HepG2 (cell line): ENCODE measurements at regions not wholly inside any gene's neighbourhood (a gene's known extent, or its start where the extent isn't known, plus 50 kb on each side); places are given as distances from the start of the nearest gene placed in this dataset.

Experiments used
- ATAC-seq: fragments of 200-7000 bp; cut with Tn5 transposase; 3 replicates; pipeline ENCODE4 v1.9.1; 2020; ENCODE audit warnings: mild to moderate bottlenecking, moderate library complexity
- BruUV-seq: library from RNA; stranded (reverse); fragments of 400-500 nt; replicated peaks from 2 replicates; lab custom pipeline; 2021; lab: Mats Ljungman, UMichigan
- CTCF ChIA-PET: fragments of 300-600 bp; formaldehyde crosslinking; extraction: SDS; loops from one replicate; lab custom pipeline; 2021; ENCODE audit warnings: low total read pairs, inconsistent platforms, low intra/inter-chr PET ratio; lab: Yijun Ruan, JAX
- POLR2A ChIA-PET: fragments of 350-600 bp; sonication (Branson Sonifier 250); formaldehyde crosslinking; loops from one replicate; lab custom pipeline; 2020; ENCODE audit warnings: antibody characterized with exemption, inconsistent platforms; lab: Yijun Ruan, JAX
- DNase-seq: peaks from one replicate; pipeline ENCODE4 v3.0.0-alpha.2; 2015; ENCODE audit warnings: low spot score
- FAIRE-seq: peaks from 3 replicates; lab custom pipeline; 2011; peaks lifted over from hg19 to GRCh38; lab: Jason Lieb, UNC
- H2AFZ ChIP-seq: one replicate; pipeline ENCODE4 v1.6.1; 2011; ENCODE audit warnings: low read length, inconsistent platforms
- H3K27ac ChIP-seq: fragments of 300-600 bp; 3 replicates; pipeline ENCODE4 v1.8.0; 2011; ENCODE audit warnings: mixed run types, mild to moderate bottlenecking, mixed read lengths, low read length, inconsistent platforms; ENCODE audit not compliant: insufficient read depth; ENCODE audit errors: extremely low read length
- H3K27me3 ChIP-seq, 2 experiments: fragments of 200-600 bp in 1 of 2; 2 replicates in 1 of 2; 3 replicates in 1 of 2; pipeline versions ENCODE4 v1.6.0 to v1.8.0; 2011; ENCODE audit warnings: low read length in 2 of 2, mild to moderate bottlenecking in 2 of 2, moderate library complexity in 2 of 2, inconsistent platforms in 1 of 2; ENCODE audit not compliant: insufficient read depth in 2 of 2, control insufficient read depth in 1 of 2
- H3K36me3 ChIP-seq, 2 experiments: fragments of 200-600 bp in 1 of 2; replicated peaks in 1 of 2; 2 replicates in 1 of 2; 3 replicates in 1 of 2; pipeline versions ENCODE4 v1.5.1 to v1.8.0; 2011; ENCODE audit warnings: low read length in 2 of 2, inconsistent platforms in 1 of 2; ENCODE audit not compliant: insufficient read depth in 2 of 2, control insufficient read depth in 1 of 2
- H3K4me1 ChIP-seq: 2 replicates; pipeline ENCODE4 v1.5.1; 2012; ENCODE audit warnings: low read length, inconsistent platforms; ENCODE audit not compliant: insufficient read depth
- H3K4me2 ChIP-seq: 2 replicates; pipeline ENCODE4 v1.6.0; 2011; ENCODE audit warnings: low read depth, low read length, inconsistent platforms
- H3K4me3 ChIP-seq, 3 experiments: fragments of 200-600 bp in 1 of 3; sonication (generic), shearing (Covaris generic) in 1 of 3; replicated peaks in 1 of 3; 2 replicates each; pipeline ENCODE4 v1.5.1; 2011 to 2016; ENCODE audit warnings: low read length in 3 of 3, inconsistent platforms in 2 of 3, low read depth in 2 of 3, mild to moderate bottlenecking in 2 of 3, control low read depth in 1 of 3, mixed read lengths in 1 of 3; ENCODE audit not compliant: insufficient read depth in 1 of 3
- H3K79me2 ChIP-seq: one replicate; pipeline ENCODE4 v1.6.1; 2011; ENCODE audit warnings: low read length, inconsistent platforms; ENCODE audit not compliant: insufficient read depth
- H3K9ac ChIP-seq: 2 replicates; pipeline ENCODE4 v1.6.0; 2011; ENCODE audit warnings: mild to moderate bottlenecking, low read depth, low read length, inconsistent platforms; ENCODE audit not compliant: insufficient read depth
- H3K9me3 ChIP-seq: 2 replicates; pipeline ENCODE4 v1.5.1; 2012; ENCODE audit warnings: mild to moderate bottlenecking, low read length
- H4K20me1 ChIP-seq: 2 replicates; pipeline ENCODE4 v1.6.0; 2011; ENCODE audit warnings: inconsistent platforms, mild to moderate bottlenecking, low read length, moderate library complexity; ENCODE audit not compliant: insufficient read depth
- FOXP1 ChIP-seq, 2 experiments: fragments of 450-650 bp in 1 of 2; IDR thresholded peaks; 2 replicates each; pipeline ENCODE4 v1.6.1; 2017 to 2018; ENCODE audit warnings: antibody characterized with exemption in 1 of 2
- GATA4 ChIP-seq: sonication (generic); IDR thresholded peaks from 2 replicates; pipeline ENCODE4 v1.6.1; 2016; ENCODE audit warnings: antibody characterized with exemption, low read depth, borderline replicate concordance
- HNRNPH1 ChIP-seq: fragments of 200-400 bp; formaldehyde crosslinking; optimal IDR thresholded peaks from 2 replicates; pipeline ENCODE3; 2017; ENCODE audit warnings: mild to moderate bottlenecking, low read depth, low read length
- KAT8 ChIP-seq: IDR thresholded peaks from 2 replicates; pipeline ENCODE4 v1.6.1; 2016; ENCODE audit warnings: missing genetic modification reagents, missing compliant biosample characterization
- NFKB2 ChIP-seq: sonication (generic); formaldehyde crosslinking; IDR thresholded peaks from 2 replicates; pipeline ENCODE4 v1.4.0; 2020; ENCODE audit warnings: missing genetic modification reagents, borderline replicate concordance
- PCBP2 ChIP-seq: fragments of 200-400 bp; formaldehyde crosslinking; optimal IDR thresholded peaks from 2 replicates; pipeline ENCODE3; 2018; ENCODE audit warnings: low read length, low read depth; ENCODE audit not compliant: poor library complexity, severe bottlenecking
- SPEN ChIP-seq: sonication (generic); formaldehyde crosslinking; IDR thresholded peaks from 2 replicates; pipeline ENCODE4 v1.5.1; 2020; ENCODE audit warnings: low read depth, mild to moderate bottlenecking, missing genetic modification reagents
- STAG1 ChIP-seq: sonication (generic); formaldehyde crosslinking; IDR thresholded peaks from 2 replicates; pipeline ENCODE4 v1.4.0; 2020; ENCODE audit warnings: missing genetic modification reagents
- THAP9 ChIP-seq: sonication (generic); formaldehyde crosslinking; IDR thresholded peaks from 2 replicates; pipeline ENCODE4; 2020; ENCODE audit warnings: missing genetic modification reagents, mild to moderate bottlenecking, borderline replicate concordance
- ZNF552 ChIP-seq: sonication (generic); formaldehyde crosslinking; IDR thresholded peaks from 2 replicates; pipeline ENCODE4 v1.9.0; 2022; ENCODE audit warnings: missing genetic modification reagents, mild to moderate bottlenecking, borderline replicate concordance
- ZNF670 ChIP-seq: sonication (generic); formaldehyde crosslinking; IDR thresholded peaks from 2 replicates; pipeline ENCODE4 v1.8.0; 2022; ENCODE audit warnings: mild to moderate bottlenecking, missing genetic modification reagents, borderline replicate concordance
- WGBS: methylation state at CpG from one replicate; pipeline ENCODE4 v1.1.6; 2017; ENCODE audit warnings: low lambda C conversion rate; 5-methylcytosine and 5-hydroxymethylcytosine counted together
- in situ Hi-C: cut with HindIII; loops from 2 replicates; pipeline ENCODE4 v1.10.0; 2017; ENCODE audit warnings: low pct_unique_long_range_greater_than_20kb; ENCODE audit not compliant: extremely low pct_ligation_motif_present
- intact Hi-C: fragments of 100-400 bp; cut with micrococcal nuclease; formaldehyde crosslinking; loops from one replicate; pipeline ENCODE4 v1.10.0; 2022; ENCODE audit not compliant: unreplicated experiment

GRCh38 chr6:33895296-33895695 is 91.5 kb upstream of the MLN start:
- no peak overlapping the region for H3K27ac ChIP-seq
- H3K36me3 ChIP-seq = no peaks in the 10 kb centered on the region
- peaks cover 15% of the 10 kb centered on the region for H3K4me1 ChIP-seq
- intact Hi-C loops (no loop called here), in situ Hi-C loops (no loop called here)
- no peaks in the 10 kb centered on the region for H4K20me1 ChIP-seq
- H3K79me2 ChIP-seq = no peaks in the 10 kb centered on the region
- WGBS = 0% methylated on average over 1 of the region's 3 CpGs
- no peak for DNase-seq
- ChIA-PET POLR2A (no interaction called here), CTCF (no interaction called here)
- H3K9me3 ChIP-seq = no peaks in the 10 kb centered on the region
- no peak overlapping the region for H3K4me3 ChIP-seq
- ATAC-seq = no peak
- no peak overlapping the region for H2AFZ ChIP-seq
- no peak for FAIRE-seq
- no peak overlapping the region for H3K9ac ChIP-seq
- no peak for TF ChIP-seq FOXP1 (IDR thresholded peaks at IDR 0.05)
- TF ChIP-seq FOXP1 (CRISPR knock-in tag; IDR thresholded peaks at IDR 0.05) = no peak
- no peak for TF ChIP-seq SPEN (CRISPR knock-in tag)
- TF ChIP-seq GATA4 = no peak
- no peak for TF ChIP-seq NFKB2
- no peak for TF ChIP-seq STAG1
- no peak for TF ChIP-seq KAT8 (CRISPR knock-in tag)
- TF ChIP-seq ZNF552 (CRISPR knock-in tag) = no peak
- no peak for TF ChIP-seq HNRNPH1
- no peak for TF ChIP-seq PCBP2
- no peak for TF ChIP-seq THAP9
- TF ChIP-seq ZNF670 (CRISPR knock-in tag) = no peak
- no peak overlapping the region for H3K4me2 ChIP-seq
- peaks cover 6 to 65% of the 10 kb centered on the region in 2 experiments; a peak in 4 of 5 replicates for H3K27me3 ChIP-seq
- BruUV-seq = no TSS peak
